Heart left ventricle (tissue), 13 donors: ENCODE measurements at regions not wholly inside any gene's neighbourhood (a gene's known extent, or its start where the extent isn't known, plus 50 kb on each side); places are given as distances from the start of the nearest gene placed in this dataset.

Experiments used
- CTCF ChIP-seq, 12 donors: fragments of 200-600 bp; sonication (generic) in 4 of 12; IDR thresholded peaks; one replicate each; pipeline versions ENCODE4 v1.5.0 to v1.8.0; 2018 to 2022; ENCODE audit warnings: antibody characterized with exemption in 12 of 12, mild to moderate bottlenecking in 5 of 12
- POLR2A ChIP-seq, 2 donors: fragments of 450-650 bp; IDR thresholded peaks; one replicate each; pipeline ENCODE4 v1.6.1; 2017; ENCODE audit warnings: antibody characterized with exemption in 2 of 2, mild to moderate bottlenecking in 2 of 2, moderate library complexity in 2 of 2
- donor health status: ischemic (EF 13 %, LVEDD 7.1; RV severe dilation, severe dysfunction).
- donor health status: DM: no; HTN: yes; CAD: no.
- donor health status: DM: no; HTN: no; CAD: no.
- donor health status: ischemic (EF 25% LVEDD 6.9; RV normal size, moderate dysfunction).
- donor health status: ischemic (EF 25% LVEDD 5.7; RV mildly dilated, moderate dysfunction).
- donor health status: ischemic (EF 35%, LVEDD 5.7; RV mildly dilated, moderate dysfunction).
- donor health status: nonischemic (EF 11% LVEDD 7.7; RV severe dilation, severe dysfunction).
- donor health status: DM: yes; HTN: yes; CAD: no.
- donor health status: PGD.
- donor health status: ischemic (EF 29% LVEDD 5.4; RV normal size, mild dysfunction).
- donor health status: nonischemic (EF 23%, LVEDD 6.1; RV moderate dilation, normal function).

DNA sequence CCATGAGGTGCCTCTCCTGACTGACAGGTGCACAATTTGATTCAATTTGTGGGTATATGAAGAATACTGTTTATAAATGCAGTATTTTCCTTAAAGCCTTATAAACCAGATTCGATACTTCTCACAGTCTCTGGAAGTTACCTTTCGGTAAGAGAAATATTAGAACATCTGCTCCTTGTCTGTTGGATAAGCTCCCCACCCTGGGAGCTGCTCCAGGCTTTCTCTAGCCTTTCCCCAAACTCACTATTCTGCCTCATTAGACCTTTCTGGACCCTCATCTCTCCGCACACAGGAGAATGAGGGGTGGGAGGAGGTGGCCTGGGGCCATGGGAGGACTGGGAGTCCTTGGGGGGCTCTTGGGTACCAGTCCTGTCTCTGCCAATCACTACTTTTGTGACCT lies 59.8 kb upstream of the TBC1D21 start:
- TF ChIP-seq CTCF (IDR thresholded peaks at IDR 0.05) (no peak), POLR2A (IDR thresholded peaks at IDR 0.05) (no peak)
